GM12878 (cell line): ENCODE measurements at regions not wholly inside any gene's neighbourhood (a gene's known extent, or its start where the extent isn't known, plus 50 kb on each side); places are given as distances from the start of the nearest gene placed in this dataset.

ENCODE experiments used
- ATAC-seq: fragments of 200-7000 bp; cut with Tn5 transposase; 3 replicates; pipeline ENCODE4 v1.9.1; 2020; ENCODE audit warnings: mild to moderate bottlenecking, moderate library complexity
- BruUV-seq: library from RNA; stranded (reverse); fragments of 400-500 nt; replicated peaks from 2 replicates; lab custom pipeline; 2021; lab: Mats Ljungman, UMichigan
- CTCF ChIA-PET: fragments of 300-600 bp; sonication (Branson Sonifier 250); formaldehyde crosslinking; extraction: SDS; loops from one replicate; lab custom pipeline; 2021; ENCODE audit warnings: inconsistent platforms; lab: Yijun Ruan, JAX
- POLR2A ChIA-PET: fragments of 350-600 bp; formaldehyde crosslinking; extraction: SDS; loops from one replicate; lab custom pipeline; 2021; ENCODE audit warnings: inconsistent platforms; lab: Charles Lee
- RAD21 ChIA-PET: fragments of 300-600 bp; sonication (Branson Sonifier 250); formaldehyde crosslinking; loops from one replicate; lab custom pipeline; 2023; ENCODE audit warnings: antibody characterized with exemption; ENCODE audit not compliant: unreplicated experiment; lab: Charles Lee
- SMC1A ChIA-PET: fragments of 300-600 bp; sonication (Branson Sonifier 250); formaldehyde crosslinking; loops from one replicate; lab custom pipeline; 2023; ENCODE audit not compliant: unreplicated experiment, uncharacterized antibody; lab: Charles Lee
- DNase-seq: peaks from one replicate; pipeline ENCODE4 v3.0.0-alpha.2; 2011; ENCODE audit warnings: low read depth, low spot score
- FAIRE-seq: peaks from 3 replicates; lab custom pipeline; 2011; peaks lifted over from hg19 to GRCh38; lab: Jason Lieb, UNC
- H2AFZ ChIP-seq: 2 replicates; pipeline ENCODE4 v1.6.0; 2011; ENCODE audit warnings: low read depth, low read length, control low read depth; ENCODE audit not compliant: control insufficient read depth
- H3K27ac ChIP-seq: 2 replicates; pipeline ENCODE4 v1.5.1; 2011; ENCODE audit warnings: control low read depth; ENCODE audit not compliant: control insufficient read depth, insufficient read depth
- H3K27me3 ChIP-seq, 2 experiments: replicated peaks in 1 of 2; 2 replicates each; pipeline versions ENCODE4 v1.6.0 to v1.6.1; 2011; ENCODE audit warnings: low read length in 1 of 2; ENCODE audit not compliant: control insufficient read depth in 2 of 2, insufficient read depth in 2 of 2
- H3K36me3 ChIP-seq, 2 experiments: 2 replicates each; pipeline ENCODE4 v1.5.1; 2011; ENCODE audit warnings: low read length in 1 of 2; ENCODE audit not compliant: control insufficient read depth in 2 of 2, insufficient read depth in 2 of 2
- H3K4me1 ChIP-seq: 2 replicates; pipeline ENCODE4 v1.6.1; 2011; ENCODE audit warnings: mild to moderate bottlenecking, low read length, moderate library complexity, mixed read lengths; ENCODE audit not compliant: control insufficient read depth, insufficient read depth
- H3K4me2 ChIP-seq: 2 replicates; pipeline ENCODE4 v1.6.0; 2011; ENCODE audit warnings: control low read depth; ENCODE audit not compliant: control insufficient read depth, insufficient read depth
- H3K4me3 ChIP-seq: fragments of 200-600 bp; sonication (generic); 2 replicates; pipeline ENCODE4 v1.5.1; 2016
- H3K79me2 ChIP-seq: 2 replicates; pipeline ENCODE4 v1.6.0; 2011; ENCODE audit warnings: low read length; ENCODE audit not compliant: control insufficient read depth, insufficient read depth
- H3K9ac ChIP-seq: 2 replicates; pipeline ENCODE4 v1.8.0; 2011; ENCODE audit warnings: low read length, control low read depth, mixed read lengths; ENCODE audit not compliant: control insufficient read depth, insufficient read depth
- H3K9me3 ChIP-seq: replicated peaks from 3 replicates; pipeline ENCODE4 v1.5.1; 2011; ENCODE audit warnings: mild to moderate bottlenecking, low read length; ENCODE audit not compliant: control insufficient read depth, insufficient read depth
- H4K20me1 ChIP-seq: 2 replicates; pipeline ENCODE4 v1.6.0; 2011; ENCODE audit not compliant: control insufficient read depth, insufficient read depth
- ATF3 ChIP-seq: IDR thresholded peaks from 2 replicates; pipeline ENCODE4 v1.6.1; 2011; ENCODE audit warnings: low read depth, mild to moderate bottlenecking, low read length, moderate library complexity, borderline replicate concordance; ENCODE audit errors: extremely low read depth
- BCL11A ChIP-seq: IDR thresholded peaks from 2 replicates; pipeline ENCODE4 v1.6.1; 2011; ENCODE audit warnings: low read depth, low read length
- BCLAF1 ChIP-seq: fragments of 450-650 bp; IDR thresholded peaks from 2 replicates; pipeline ENCODE4 v1.6.1; 2017; ENCODE audit warnings: antibody characterized with exemption, mild to moderate bottlenecking, moderate library complexity
- BHLHE40 ChIP-seq, 2 experiments: fragments of 450-650 bp in 1 of 2; IDR thresholded peaks; 2 replicates each; pipeline ENCODE4 v1.6.1; 2011 to 2017; ENCODE audit warnings: low read depth in 2 of 2, borderline replicate concordance in 1 of 2, improper control_type of control experiment in 1 of 2, low read length in 1 of 2, mild to moderate bottlenecking in 1 of 2
- CBX3 ChIP-seq: fragments of 200-600 bp; sonication (generic); IDR thresholded peaks from 2 replicates; pipeline ENCODE4 v1.6.1; 2016; ENCODE audit warnings: low read depth, borderline replicate concordance
- EGR1 ChIP-seq, 2 experiments: IDR thresholded peaks; 1 replicate in 1 of 2; 2 replicates in 1 of 2; pipeline ENCODE4 v1.6.1; 2011 to 2012; ENCODE audit warnings: low read depth in 2 of 2, low read length in 2 of 2, borderline replicate concordance in 1 of 2, mild to moderate bottlenecking in 1 of 2, moderate library complexity in 1 of 2
- EP300 ChIP-seq, 2 experiments: fragments of 150-350 bp in 1 of 2; IDR thresholded peaks; 2 replicates each; pipeline ENCODE4 v1.6.1; 2011 to 2012; ENCODE audit warnings: low read depth in 2 of 2, low read length in 2 of 2, borderline replicate concordance in 1 of 2, improper control_type of control experiment in 1 of 2, inconsistent platforms in 1 of 2; ENCODE audit not compliant: control insufficient read depth in 1 of 2
- HDGF ChIP-seq: fragments of 450-650 bp; IDR thresholded peaks from 2 replicates; pipeline ENCODE4 v1.6.1; 2016; ENCODE audit warnings: antibody characterized with exemption
- HSF1 ChIP-seq: fragments of 150-350 bp; IDR thresholded peaks from 2 replicates; pipeline ENCODE4 v1.6.1; 2014; ENCODE audit warnings: mild to moderate bottlenecking, low read depth, low read length
- KDM1A ChIP-seq: fragments of 200-600 bp; sonication (generic); IDR thresholded peaks from 2 replicates; pipeline ENCODE4 v1.6.1; 2016; ENCODE audit warnings: borderline replicate concordance
- MAX ChIP-seq: IDR thresholded peaks from 2 replicates; pipeline ENCODE4 v1.6.1; 2012; ENCODE audit warnings: low read depth, low read length, improper control_type of control experiment
- PML ChIP-seq: IDR thresholded peaks from 2 replicates; pipeline ENCODE4 v1.6.1; 2012; ENCODE audit warnings: low read length, inconsistent platforms
- RBBP5 ChIP-seq: fragments of 200-600 bp; sonication (generic); conservative IDR thresholded peaks from 2 replicates; pipeline ENCODE4 v1.6.1; 2016
- SMARCA5 ChIP-seq: fragments of 450-650 bp; IDR thresholded peaks from 2 replicates; pipeline ENCODE4 v1.6.1; 2017; ENCODE audit warnings: mild to moderate bottlenecking
- USF2 ChIP-seq: IDR thresholded peaks from 2 replicates; pipeline ENCODE4 v1.6.1; 2011; ENCODE audit warnings: low read depth, low read length, improper control_type of control experiment, borderline replicate concordance
- ZNF207 ChIP-seq: fragments of 450-650 bp; IDR thresholded peaks from 2 replicates; pipeline ENCODE4 v1.6.1; 2014; ENCODE audit warnings: antibody characterized with exemption, mild to moderate bottlenecking, borderline replicate concordance
- ZNF24 ChIP-seq: fragments of 450-650 bp; IDR thresholded peaks from 2 replicates; pipeline ENCODE4 v1.6.1; 2017; ENCODE audit warnings: antibody characterized with exemption, mild to moderate bottlenecking
- ZZZ3 ChIP-seq: IDR thresholded peaks from 2 replicates; pipeline ENCODE4 v1.6.1; 2011; ENCODE audit warnings: low read depth; ENCODE audit not compliant: control insufficient read depth, insufficient read length
- WGBS: methylation state at CpG from one replicate; pipeline ENCODE4 v1.1.6; 2016; ENCODE audit warnings: low lambda C conversion rate; ENCODE audit not compliant: insufficient replicate concordance, insufficient coverage; ENCODE audit errors: missing lambda C conversion rate; 5-methylcytosine and 5-hydroxymethylcytosine counted together
- in situ Hi-C: fragments of 300-500 bp; cut with MboI; formaldehyde crosslinking; loops from 9 replicates; pipeline ENCODE4 v1.14.3; 2018; ENCODE audit warnings: mixed read lengths
- intact Hi-C: fragments of 100-400 bp; cut with micrococcal nuclease; formaldehyde crosslinking; loops from one replicate; pipeline ENCODE4 v1.14.2; 2022; ENCODE audit not compliant: unreplicated experiment

GRCh38 chr20:7004801-7005200 lies 237.3 kb downstream of the BMP2 start:
- DNase-seq (no peak), ATAC-seq (no peak), FAIRE-seq (no peak)
- H3K27ac ChIP-seq: no peak overlapping the region
- ChIA-PET CTCF (interaction anchor here (0.6 kb wide), 1 partner anchor 90 kb away, joined by 4 read pairs; no protein-coding TSS in a partner anchor), SMC1A (interaction anchor here (0.6 kb wide), 1 partner anchor 45 kb away, joined by 3 read pairs; no protein-coding TSS in a partner anchor), POLR2A (no interaction called here), RAD21 (no interaction called here)
- no peaks in the 10 kb centered on the region for H4K20me1 ChIP-seq
- H2AFZ ChIP-seq: no peak overlapping the region
- no peak overlapping the region for H3K4me2 ChIP-seq
- H3K9me3 ChIP-seq: no peaks in the 10 kb centered on the region
- in situ Hi-C loops (no loop called here), intact Hi-C loops (no loop called here)
- 18% methylated on average over 3 of the region's 3 CpGs for WGBS
- TF ChIP-seq HDGF (no peak), ATF3 (no peak), MAX (no peak), KDM1A (no peak), EP300 (IDR thresholded peaks at IDR 0.05; ENCODE audit: borderline replicate concordance in 1 of 2, control insufficient read depth in 1 of 2, low read depth in 2 of 2, low read length in 2 of 2) (no peak), ZNF24 (no peak), BCL11A (no peak), BCLAF1 (no peak), HSF1 (no peak), ZNF207 (no peak), ZZZ3 (no peak), PML (no peak), RBBP5 (no peak), USF2 (no peak), SMARCA5 (no peak), EGR1 (IDR thresholded peaks at IDR 0.05; ENCODE audit: borderline replicate concordance in 1 of 2, low read depth in 2 of 2, low read length in 2 of 2) (no peak), BHLHE40 (IDR thresholded peaks at IDR 0.05; ENCODE audit: borderline replicate concordance in 1 of 2, low read depth in 2 of 2, low read length in 1 of 2) (no peak), CBX3 (no peak)
- H3K4me1 ChIP-seq: no peaks in the 10 kb centered on the region
- no peaks in the 10 kb centered on the region for H3K36me3 ChIP-seq
- H3K79me2 ChIP-seq: no peaks in the 10 kb centered on the region
- H3K4me3 ChIP-seq: no peak overlapping the region
- no peak overlapping the region for H3K9ac ChIP-seq
- no peaks in the 10 kb centered on the region for H3K27me3 ChIP-seq
- no TSS peak for BruUV-seq
